Hematopoietic multipotent progenitor cell treated with erythropoietin and hydrocortisone succinate and interleukin-3 and kit ligand, for 6 days (in vitro differentiated cells): ENCODE measurements at regions not wholly inside any gene's neighbourhood (a gene's known extent, or its start where the extent isn't known, plus 50 kb on each side); places are given as distances from the start of the nearest gene placed in this dataset.
A peak's percentile ranks its signal among the peaks of the same experiment; 100 is the strongest.

Experiments used
- DNase-seq: peaks from one replicate; pipeline ENCODE4 v3.0.0-alpha.2; 2015

GRCh38 chr20:23278172-23278571 lies 72.4 kb upstream of the NXT1 start:
- DNase-seq = no peak

- DNase-seq = no peak
Observed at GRCh38 chr20:23277316-23277715, 73.3 kb upstream of the NXT1 start.

GRCh38 chr20:23273776-23274175 lies 76.8 kb upstream of the NXT1 start:
- DNase-seq = no peak

- no peak for DNase-seq
Observed at GRCh38 chr20:23272176-23273029, 78.2 kb upstream of the NXT1 start.

- no peak for DNase-seq
Observed at GRCh38 chr20:23270382-23270911, 80.1 kb upstream of the NXT1 start.

GRCh38 chr20:23269954-23270353 lies 80.6 kb upstream of the NXT1 start:
- DNase-seq = no peak

- DNase-seq = no peak
Observed at GRCh38 chr20:23268792-23269354, 81.7 kb upstream of the NXT1 start.

GRCh38 chr20:23267909-23268308 lies 82.7 kb upstream of the NXT1 start:
- no peak for DNase-seq

GRCh38 chr20:23266530-23267398 lies 83.8 kb upstream of the NXT1 start:
- no peak for DNase-seq

GRCh38 chr20:23265226-23265625 lies 85.4 kb upstream of the NXT1 start:
- no peak for DNase-seq

- no peak for DNase-seq
Observed at GRCh38 chr20:23264545-23264944, 86.0 kb upstream of the NXT1 start.

GRCh38 chr20:23260181-23260840 lies 90.3 kb upstream of the NXT1 start:
- no peak for DNase-seq

- no peak for DNase-seq
Observed at GRCh38 chr20:23258747-23259121, 91.9 kb upstream of the NXT1 start.

- no peak for DNase-seq
Observed at GRCh38 chr20:23257848-23258746, 92.5 kb upstream of the NXT1 start.

- DNase-seq = no peak
Observed at GRCh38 chr20:23257106-23257761, 93.4 kb upstream of the NXT1 start.

- no peak for DNase-seq
Observed at GRCh38 chr20:23255716-23256385, 94.7 kb upstream of the NXT1 start.

- no peak for DNase-seq
Observed at GRCh38 chr20:23255106-23255505, 95.5 kb upstream of the NXT1 start.

- no peak for DNase-seq
Observed at GRCh38 chr20:23254505-23254904, 96.1 kb upstream of the NXT1 start.

- DNase-seq = no peak
Observed at GRCh38 chr20:23254034-23254433, 96.6 kb upstream of the NXT1 start.

GRCh38 chr20:23253524-23253923 lies 97.1 kb upstream of the NXT1 start:
- no peak for DNase-seq

- peak; percentile 15 for DNase-seq
Observed at GRCh38 chr20:23251779-23252178, 98.8 kb upstream of the NXT1 start.
